ENCODE measurements at regions not wholly inside any gene's neighbourhood (a gene's known extent, or its start where the extent isn't known, plus 50 kb on each side); places are given as distances from the start of the nearest gene placed in this dataset.
A peak's percentile ranks its signal among the peaks of the same experiment; 100 is the strongest.

GRCh38 chr1:9453779-9454418, 85.4 kb upstream of the SLC25A33 start:
- TF ChIP-seq CTCF (IDR thresholded peaks at IDR 0.05; ENCODE audit: low read depth, low read length), result no peak
- no peak for DNase-seq (ENCODE audit: extremely low read depth, low read depth)

- TF ChIP-seq CTCF (IDR thresholded peaks at IDR 0.05; ENCODE audit: low read depth, low read length), result no peak
- DNase-seq (ENCODE audit: extremely low read depth, low read depth), result no peak
Measured at GRCh38 chr1:9454494-9455066, 84.7 kb upstream of the SLC25A33 start.

GRCh38 chr1:9455487-9456234, 83.6 kb upstream of the SLC25A33 start:
- no peak for DNase-seq (ENCODE audit: extremely low read depth, low read depth)

GRCh38 chr1:9456833-9457232, 82.4 kb upstream of the SLC25A33 start:
- no peak for TF ChIP-seq CTCF (IDR thresholded peaks at IDR 0.05; ENCODE audit: low read depth, low read length)

More at GRCh38 chr1:9455487-9456234, 83.6 kb upstream of the SLC25A33 start:
- TF ChIP-seq CTCF (IDR thresholded peaks at IDR 0.05; ENCODE audit: low read depth, low read length), result peak; percentile 88

GRCh38 chr1:9459816-9460407, 79.4 kb upstream of the SLC25A33 start:
- DNase-seq (ENCODE audit: extremely low read depth, low read depth), result no peak

More at GRCh38 chr1:9456833-9457232, 82.4 kb upstream of the SLC25A33 start:
- DNase-seq (ENCODE audit: extremely low read depth, low read depth), result no peak

GRCh38 chr1:9465640-9466039, 73.6 kb upstream of the SLC25A33 start:
- TF ChIP-seq CTCF (IDR thresholded peaks at IDR 0.05; ENCODE audit: low read depth, low read length), result no peak
- DNase-seq (ENCODE audit: extremely low read depth, low read depth), result no peak

More at GRCh38 chr1:9459816-9460407, 79.4 kb upstream of the SLC25A33 start:
- TF ChIP-seq CTCF (IDR thresholded peaks at IDR 0.05; ENCODE audit: low read depth, low read length), result no peak

Data from AG09319 (cell line).